PC-9 (cell line): ENCODE measurements at regions not wholly inside any gene's neighbourhood (a gene's known extent, or its start where the extent isn't known, plus 50 kb on each side); places are given as distances from the start of the nearest gene placed in this dataset.

Source experiments
- CTCF ChIP-seq: fragments of 200-600 bp; sonication (generic); conservative IDR thresholded peaks from 2 replicates; pipeline ENCODE4 v1.6.1; 2017; ENCODE audit warnings: mixed run types, antibody characterized with exemption, mild to moderate bottlenecking, moderate library complexity
- EZH2 ChIP-seq: fragments of 200-600 bp; sonication (generic); IDR thresholded peaks from 2 replicates; pipeline ENCODE4 v1.8.0; 2017; ENCODE audit warnings: antibody characterized with exemption, low read depth

DNA sequence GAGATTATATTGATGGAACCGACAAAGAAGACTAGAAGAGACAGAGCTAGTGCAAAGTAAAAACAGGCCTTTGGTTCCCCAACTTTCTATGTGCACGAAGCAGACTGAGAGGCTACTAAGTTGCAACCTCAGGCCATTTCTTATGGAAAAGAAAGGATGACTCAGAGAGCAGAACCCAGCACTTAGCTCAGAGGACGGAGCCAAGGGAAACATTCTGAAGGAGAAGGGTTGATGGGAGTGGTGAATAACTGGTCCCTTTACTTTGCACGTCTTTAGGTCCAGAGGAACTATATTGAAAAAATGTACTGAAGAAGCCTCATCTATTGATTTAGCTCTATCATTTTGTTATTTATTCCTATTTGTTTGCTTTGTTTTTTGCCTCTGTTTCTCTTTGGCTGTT is 182.1 kb downstream of the CPE start:
- TF ChIP-seq CTCF (no peak), EZH2 (no peak)
